CD14-positive monocyte (primary cell): ENCODE measurements at regions not wholly inside any gene's neighbourhood (a gene's known extent, or its start where the extent isn't known, plus 50 kb on each side); places are given as distances from the start of the nearest gene placed in this dataset.

ENCODE experiments used
- DNase-seq, 3 donors: peaks; one replicate each; pipeline ENCODE4 v3.0.0-alpha.2; 2011 to 2022
- H2AFZ ChIP-seq: 2 replicates; pipeline ENCODE4 v1.6.0; 2012; ENCODE audit warnings: mild to moderate bottlenecking, low read depth, low read length, inconsistent platforms; ENCODE audit not compliant: insufficient read depth, poor library complexity, severe bottlenecking
- H3K27ac ChIP-seq, 2 donors: 1 replicate in 1 of 2; 2 replicates in 1 of 2; pipeline ENCODE4 v1.5.1; 2012 to 2013; ENCODE audit warnings: low read length in 2 of 2, control low read depth in 1 of 2, inconsistent platforms in 1 of 2, low read depth in 1 of 2, mild to moderate bottlenecking in 1 of 2
- H3K27me3 ChIP-seq, 2 donors: one replicate each; pipeline versions ENCODE4 v1.6.0 to v1.6.1; 2011 to 2013; ENCODE audit warnings: low read length in 2 of 2; ENCODE audit not compliant: control insufficient read depth in 2 of 2, insufficient read depth in 2 of 2
- H3K36me3 ChIP-seq, 2 donors: replicated peaks in 1 of 2; 1 replicate in 1 of 2; 2 replicates in 1 of 2; pipeline versions ENCODE4 v1.5.1 to v1.6.1; 2012 to 2013; ENCODE audit warnings: low read length in 2 of 2, control low read depth in 1 of 2, inconsistent platforms in 1 of 2, mild to moderate bottlenecking in 1 of 2; ENCODE audit not compliant: insufficient read depth in 2 of 2, control insufficient read depth in 1 of 2
- H3K4me1 ChIP-seq, 2 donors: 1 replicate in 1 of 2; 2 replicates in 1 of 2; pipeline versions ENCODE4 v1.5.1 to v1.6.1; 2012 to 2013; ENCODE audit warnings: low read length in 2 of 2, control low read depth in 1 of 2, inconsistent platforms in 1 of 2, mild to moderate bottlenecking in 1 of 2, moderate library complexity in 1 of 2; ENCODE audit not compliant: insufficient read depth in 2 of 2, control insufficient read depth in 1 of 2
- H3K4me2 ChIP-seq: replicated peaks from 2 replicates; pipeline ENCODE3; 2012; ENCODE audit warnings: low read length, moderate library complexity, mild to moderate bottlenecking; ENCODE audit not compliant: poor library complexity, severe bottlenecking; ENCODE audit errors: extremely low read depth
- H3K4me3 ChIP-seq, 3 experiments: fragments of 200-600 bp in 1 of 3; sonication (generic) in 1 of 3; replicated peaks in 1 of 3; 1 replicate in 2 of 3; 2 replicates in 1 of 3; pipeline ENCODE4 v1.5.1; 2011 to 2013; ENCODE audit warnings: low read length in 3 of 3, mild to moderate bottlenecking in 3 of 3, control low read depth in 2 of 3, low read depth in 2 of 3, inconsistent platforms in 1 of 3, moderate library complexity in 1 of 3
- H3K79me2 ChIP-seq: 2 replicates; pipeline ENCODE4 v1.6.0; 2012; ENCODE audit warnings: mild to moderate bottlenecking, control low read depth, inconsistent platforms, low read length, moderate library complexity; ENCODE audit not compliant: insufficient read depth
- H3K9ac ChIP-seq: 2 replicates; pipeline ENCODE4 v1.6.0; 2017; ENCODE audit warnings: low read length, mild to moderate bottlenecking; ENCODE audit not compliant: insufficient read depth, poor library complexity, severe bottlenecking
- H3K9me3 ChIP-seq, 2 donors: replicated peaks in 1 of 2; 1 replicate in 1 of 2; 2 replicates in 1 of 2; pipeline versions ENCODE4 v1.5.1 to v1.6.1; 2012 to 2013; ENCODE audit warnings: low read length in 2 of 2, control low read depth in 1 of 2; ENCODE audit not compliant: control insufficient read depth in 1 of 2, insufficient read depth in 1 of 2
- H4K20me1 ChIP-seq: 2 replicates; pipeline ENCODE4 v1.6.0; 2012; ENCODE audit warnings: mild to moderate bottlenecking, low read length, control low read depth, moderate library complexity; ENCODE audit not compliant: insufficient read depth
- H3K27ac Mint-ChIP-seq, 7 donors: one replicate each; pipeline ENCODE4 v1.8.0; 2020; ENCODE audit warnings: mild to moderate bottlenecking in 7 of 7, mixed read lengths in 7 of 7, moderate library complexity in 6 of 7, inconsistent platforms in 2 of 7
- H3K27me3 Mint-ChIP-seq, 3 donors: one replicate each; pipeline ENCODE4 v1.8.0; 2021 to 2022; ENCODE audit warnings: low read depth in 3 of 3, mild to moderate bottlenecking in 3 of 3, mixed read lengths in 3 of 3, moderate library complexity in 3 of 3, inconsistent platforms in 1 of 3
- H3K36me3 Mint-ChIP-seq, 2 donors: one replicate each; pipeline ENCODE4 v1.8.0; 2020; ENCODE audit warnings: mixed read lengths in 2 of 2, inconsistent platforms in 1 of 2, mild to moderate bottlenecking in 1 of 2
- H3K4me1 Mint-ChIP-seq: one replicate; pipeline ENCODE4 v1.8.0; 2020; ENCODE audit warnings: mild to moderate bottlenecking, mixed read lengths
- H3K4me3 Mint-ChIP-seq, 2 donors: one replicate each; pipeline ENCODE4 v1.8.0; 2020; ENCODE audit warnings: mild to moderate bottlenecking in 2 of 2, mixed read lengths in 2 of 2, moderate library complexity in 1 of 2
- H3K9me3 Mint-ChIP-seq, 7 donors: one replicate each; pipeline ENCODE4 v1.8.0; 2020 to 2022; ENCODE audit warnings: mixed read lengths in 7 of 7, mild to moderate bottlenecking in 6 of 7, moderate library complexity in 6 of 7, inconsistent platforms in 2 of 7
- CTCF ChIP-seq: fragments of 200-600 bp; IDR thresholded peaks from one replicate; pipeline ENCODE4 v1.8.0; 2022; ENCODE audit warnings: antibody characterized with exemption, mild to moderate bottlenecking
- WGBS: methylation state at CpG from one replicate; pipeline ENCODE4 v1.1.5; 2013; ENCODE audit warnings: missing lambda C conversion rate; ENCODE audit not compliant: insufficient coverage; 5-methylcytosine and 5-hydroxymethylcytosine counted together
- intact Hi-C, 2 donors: fragments of 100-400 bp; cut with micrococcal nuclease; formaldehyde crosslinking; loops; one replicate each; pipeline versions ENCODE4 v1.15.0 to v1.15.1; 2023

GRCh38 chr6:145022199-145022796 lies 713.0 kb downstream of the EPM2A start:
- no peaks in the 10 kb centered on the region for H3K79me2 ChIP-seq
- H4K20me1 ChIP-seq: no peaks in the 10 kb centered on the region
- no peak overlapping the region for H3K4me3 ChIP-seq
- H2AFZ ChIP-seq: no peak overlapping the region
- no peaks in the 10 kb centered on the region for H3K9me3 ChIP-seq
- no peaks in the 10 kb centered on the region for H3K4me1 ChIP-seq
- H3K36me3 ChIP-seq: no peaks in the 10 kb centered on the region
- no peak for TF ChIP-seq CTCF
- Mint-ChIP-seq H3K9me3 (peaks cover 0 to 2% (median 0%) of the 10 kb centered on the region in 7 donors), H3K27ac (no peak overlapping the region), H3K27me3 (peaks cover 0 to 2% (median 0%) of the 10 kb centered on the region in 3 donors), H3K4me1 (no peaks in the 10 kb centered on the region), H3K4me3 (no peak overlapping the region), H3K36me3 (no peaks in the 10 kb centered on the region)
- no peak overlapping the region for H3K27ac ChIP-seq
- WGBS: 100% methylated on average over 1 of the region's 3 CpGs
- no peaks in the 10 kb centered on the region for H3K27me3 ChIP-seq
- no peak overlapping the region for H3K9ac ChIP-seq
- H3K4me2 ChIP-seq: no peak overlapping the region
- intact Hi-C loops: no loop called here
- DNase-seq: no peak

GRCh38 chr6:145023116-145023726 lies 712.1 kb downstream of the EPM2A start:
- no peaks in the 10 kb centered on the region for H3K4me1 ChIP-seq
- DNase-seq: no peak
- peaks cover 0 to 2% (median 0%) of the 10 kb centered on the region in 7 donors for H3K9me3 Mint-ChIP-seq
- no peaks in the 10 kb centered on the region for H3K9me3 ChIP-seq
- H3K4me3 ChIP-seq: no peak overlapping the region
- TF ChIP-seq CTCF: no peak
- intact Hi-C loops: no loop called here
- WGBS: no CpG with 5 or more reads among the region's 3 CpGs
- no peaks in the 10 kb centered on the region for H4K20me1 ChIP-seq
- no peak overlapping the region for H3K4me2 ChIP-seq
- no peaks in the 10 kb centered on the region for H3K36me3 ChIP-seq
- H3K27me3 Mint-ChIP-seq: peaks cover 0 to 2% (median 0%) of the 10 kb centered on the region in 3 donors
- no peak overlapping the region for H3K9ac ChIP-seq
- H3K4me3 Mint-ChIP-seq: no peak overlapping the region
- H3K27me3 ChIP-seq: no peaks in the 10 kb centered on the region
- H3K79me2 ChIP-seq: no peaks in the 10 kb centered on the region
- H2AFZ ChIP-seq: no peak overlapping the region
- H3K27ac ChIP-seq: no peak overlapping the region
- H3K4me1 Mint-ChIP-seq: no peaks in the 10 kb centered on the region
- no peak overlapping the region for H3K27ac Mint-ChIP-seq
- H3K36me3 Mint-ChIP-seq: no peaks in the 10 kb centered on the region
